ENCODE measurements at regions not wholly inside any gene's neighbourhood (a gene's known extent, or its start where the extent isn't known, plus 50 kb on each side); places are given as distances from the start of the nearest gene placed in this dataset.

DNA sequence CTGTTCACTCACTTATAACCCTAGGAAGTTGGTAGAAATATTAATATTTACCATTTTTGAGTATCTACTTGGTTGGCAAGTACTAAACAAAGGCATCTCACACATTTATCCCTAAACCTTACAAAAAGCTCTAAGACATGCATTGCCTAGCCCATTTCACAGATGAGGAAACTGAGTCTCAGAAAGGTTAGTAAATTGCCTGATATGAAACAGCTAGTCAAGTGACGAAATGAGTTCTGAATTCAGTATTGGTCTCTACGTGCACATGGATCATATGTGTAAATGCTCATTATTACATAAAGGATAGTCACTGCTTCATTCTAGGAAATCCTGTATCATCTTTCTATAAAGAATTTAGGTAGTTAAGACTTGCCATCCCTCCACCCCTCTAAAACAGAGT is 105.1 kb downstream of the BARHL2 start:
- TF ChIP-seq, protein P1, sequence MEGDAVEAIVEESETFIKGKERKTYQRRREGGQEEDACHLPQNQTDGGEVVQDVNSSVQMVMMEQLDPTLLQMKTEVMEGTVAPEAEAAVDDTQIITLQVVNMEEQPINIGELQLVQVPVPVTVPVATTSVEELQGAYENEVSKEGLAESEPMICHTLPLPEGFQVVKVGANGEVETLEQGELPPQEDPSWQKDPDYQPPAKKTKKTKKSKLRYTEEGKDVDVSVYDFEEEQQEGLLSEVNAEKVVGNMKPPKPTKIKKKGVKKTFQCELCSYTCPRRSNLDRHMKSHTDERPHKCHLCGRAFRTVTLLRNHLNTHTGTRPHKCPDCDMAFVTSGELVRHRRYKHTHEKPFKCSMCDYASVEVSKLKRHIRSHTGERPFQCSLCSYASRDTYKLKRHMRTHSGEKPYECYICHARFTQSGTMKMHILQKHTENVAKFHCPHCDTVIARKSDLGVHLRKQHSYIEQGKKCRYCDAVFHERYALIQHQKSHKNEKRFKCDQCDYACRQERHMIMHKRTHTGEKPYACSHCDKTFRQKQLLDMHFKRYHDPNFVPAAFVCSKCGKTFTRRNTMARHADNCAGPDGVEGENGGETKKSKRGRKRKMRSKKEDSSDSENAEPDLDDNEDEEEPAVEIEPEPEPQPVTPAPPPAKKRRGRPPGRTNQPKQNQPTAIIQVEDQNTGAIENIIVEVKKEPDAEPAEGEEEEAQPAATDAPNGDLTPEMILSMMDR (IDR thresholded peaks at IDR 0.05; ENCODE audit: low read depth, low read length, missing control alignments), result no peak
- in situ Hi-C loops (cut with HindIII; ENCODE audit: low sequenced_read_pairs), result no loop called here
- no peak for DNase-seq (ENCODE audit: low read depth)
- H3K4me3 ChIP-seq (ENCODE audit: low read depth, low read length), result no peak overlapping the region

DNA sequence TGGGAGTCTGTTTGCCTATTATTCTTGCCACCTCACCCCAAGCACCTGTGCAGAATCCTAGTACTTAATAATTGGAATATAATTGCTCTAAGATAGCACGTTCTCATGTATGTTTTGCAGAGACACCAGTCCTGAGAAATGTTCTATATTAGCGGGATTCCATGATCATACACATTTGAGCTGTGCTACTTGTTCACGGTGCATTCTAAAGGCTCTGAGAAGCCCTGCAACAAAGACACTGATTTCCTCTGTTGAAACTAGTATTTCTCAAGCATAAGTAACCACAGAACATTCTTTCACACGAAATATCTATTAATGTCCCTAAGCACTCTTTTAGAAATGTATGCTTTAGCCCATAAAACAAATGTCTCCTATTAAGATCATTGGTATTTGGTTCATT is 109.4 kb downstream of the BARHL2 start:
- in situ Hi-C loops (cut with HindIII; ENCODE audit: low sequenced_read_pairs), result no loop called here
- DNase-seq (ENCODE audit: low read depth), result no peak
- TF ChIP-seq, protein P1 (IDR thresholded peaks at IDR 0.05; ENCODE audit: low read depth, low read length, missing control alignments), result no peak
- H3K4me3 ChIP-seq (ENCODE audit: low read depth, low read length), result no peak overlapping the region

DNA sequence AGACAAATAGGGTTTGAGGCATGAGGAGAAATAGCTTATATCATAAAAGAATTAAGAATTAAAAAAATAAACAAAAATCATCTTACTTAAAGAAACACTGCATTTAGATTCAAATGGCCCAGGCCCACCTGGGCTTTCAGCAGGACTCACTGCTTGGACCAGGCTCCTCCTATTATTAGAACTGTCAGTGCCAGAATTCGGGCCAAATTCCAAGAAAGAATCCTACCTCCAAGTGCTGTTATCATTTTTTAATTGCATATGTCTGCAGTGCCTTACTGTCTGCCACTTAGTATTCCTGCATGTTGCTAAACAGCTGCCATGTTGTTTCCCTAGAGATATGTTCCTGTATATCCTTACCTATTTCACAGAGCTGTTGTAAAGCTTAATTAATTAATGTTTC is 112.0 kb downstream of the BARHL2 start:
- in situ Hi-C loops (cut with HindIII; ENCODE audit: low sequenced_read_pairs), result no loop called here
- DNase-seq (ENCODE audit: low read depth), result no peak
- TF ChIP-seq, protein P1 (IDR thresholded peaks at IDR 0.05; ENCODE audit: low read depth, low read length, missing control alignments), result no peak
- no peak overlapping the region for H3K4me3 ChIP-seq (ENCODE audit: low read depth, low read length)

DNA sequence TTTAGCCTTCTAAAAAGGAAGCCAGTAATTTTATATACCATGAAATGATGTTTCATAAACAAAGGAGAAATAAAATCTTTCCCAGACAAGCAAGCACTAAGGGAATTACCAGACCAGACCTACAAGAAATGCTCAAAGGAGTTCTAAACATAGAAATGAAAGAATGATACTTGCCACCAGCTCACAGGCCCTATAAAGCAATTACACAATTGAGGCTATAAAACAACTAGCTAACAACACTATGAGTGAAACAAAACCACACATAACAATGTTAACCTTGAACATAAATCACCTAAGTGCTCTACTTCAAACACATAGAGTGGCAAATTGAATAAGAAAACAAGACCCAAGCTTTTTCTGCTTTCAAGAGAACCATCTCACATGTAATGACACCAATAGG is 123.8 kb downstream of the BARHL2 start:
- H3K4me3 ChIP-seq (ENCODE audit: low read depth, low read length), result no peak overlapping the region
- TF ChIP-seq, protein P1 (IDR thresholded peaks at IDR 0.05; ENCODE audit: low read depth, low read length, missing control alignments), result no peak
- in situ Hi-C loops (cut with HindIII; ENCODE audit: low sequenced_read_pairs), result no loop called here
- no peak for DNase-seq (ENCODE audit: low read depth)

DNA sequence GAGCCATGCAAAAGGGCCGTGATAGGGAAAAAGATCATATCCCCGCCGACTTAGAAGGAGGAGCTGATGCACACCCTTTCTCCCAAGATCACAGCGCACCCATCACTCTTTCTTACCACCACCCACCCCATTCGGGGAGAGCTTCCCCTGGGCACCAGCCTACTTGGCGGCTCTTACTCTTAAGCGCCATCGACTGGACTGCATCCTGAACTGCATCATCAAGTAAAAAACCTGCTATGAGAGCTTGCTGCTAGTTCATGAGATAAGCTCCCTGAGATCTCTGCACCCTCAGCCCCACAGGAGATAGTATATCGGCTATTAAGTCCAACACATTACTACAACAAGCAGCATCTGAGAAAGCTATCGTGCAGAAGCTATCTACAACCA is 125.1 kb downstream of the BARHL2 start:
- H3K4me3 ChIP-seq (ENCODE audit: low read depth, low read length), result no peak overlapping the region
- DNase-seq (ENCODE audit: low read depth), result no peak
- in situ Hi-C loops (cut with HindIII; ENCODE audit: low sequenced_read_pairs), result no loop called here
- TF ChIP-seq, protein P1 (IDR thresholded peaks at IDR 0.05; ENCODE audit: low read depth, low read length, missing control alignments), result no peak

DNA sequence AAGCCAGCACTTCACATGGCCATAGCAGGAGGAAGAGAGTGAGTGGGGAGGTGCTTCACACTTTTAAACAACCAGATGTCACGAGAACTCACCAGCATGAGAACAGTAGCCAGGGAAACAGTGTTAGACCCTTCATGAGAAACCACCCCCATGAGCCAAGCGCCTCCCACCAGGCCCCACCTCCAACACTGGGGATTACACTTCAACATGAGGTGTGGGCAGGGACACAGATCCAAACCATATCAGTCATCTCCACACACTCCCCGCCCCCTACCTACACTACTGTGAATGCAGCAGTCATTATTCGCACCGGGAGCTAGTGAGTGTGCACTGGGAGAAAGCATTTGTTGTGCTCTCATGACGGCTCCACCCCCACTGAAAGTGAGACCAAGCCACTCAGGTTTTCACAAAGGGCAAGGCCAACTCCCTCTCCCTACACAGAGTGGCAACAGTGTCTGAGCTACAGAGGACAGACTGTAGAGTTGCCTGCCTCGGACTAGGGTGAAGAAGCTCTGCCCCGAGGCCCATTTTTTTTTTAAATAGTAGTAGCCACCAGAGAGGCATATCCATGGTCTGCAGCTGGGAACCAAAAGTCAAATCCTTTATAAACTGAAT is 125.6 kb downstream of the BARHL2 start:
- DNase-seq (ENCODE audit: low read depth), result no peak
- H3K4me3 ChIP-seq (ENCODE audit: low read depth, low read length), result no peak overlapping the region
- TF ChIP-seq, protein P1 (IDR thresholded peaks at IDR 0.05; ENCODE audit: low read depth, low read length, missing control alignments), result no peak
- in situ Hi-C loops (cut with HindIII; ENCODE audit: low sequenced_read_pairs), result no loop called here

Data from astrocyte of the cerebellum (primary cell).